Vagina (tissue), 2 donors: ENCODE measurements at regions not wholly inside any gene's neighbourhood (a gene's known extent, or its start where the extent isn't known, plus 50 kb on each side); places are given as distances from the start of the nearest gene placed in this dataset.
"Not testable (repeated sequence)": the region's sequence is repeated elsewhere in the genome, so short reads cannot be mapped to it uniquely, and the experiment has no call there.

ENCODE experiments used
- CTCF ChIP-seq, 3 experiments: fragments of 450-650 bp in 2 of 3; fragments of 200-600 bp in 1 of 3; sonication (generic) in 1 of 3; IDR thresholded peaks; one replicate each; pipeline ENCODE4 v1.5.1; 2017 to 2019; ENCODE audit warnings: antibody characterized with exemption in 3 of 3, mild to moderate bottlenecking in 2 of 3, moderate library complexity in 2 of 3
- POLR2A ChIP-seq, 2 donors: fragments of 450-650 bp; IDR thresholded peaks; one replicate each; pipeline ENCODE4 v1.6.1; 2017; ENCODE audit warnings: antibody characterized with exemption in 2 of 2, mild to moderate bottlenecking in 2 of 2, moderate library complexity in 2 of 2
- POLR2AphosphoS5 ChIP-seq, 2 donors: sonication (generic); formaldehyde crosslinking; IDR thresholded peaks; one replicate each; pipeline ENCODE4 v1.9.0; 2017; ENCODE audit warnings: antibody characterized with exemption in 2 of 2, mild to moderate bottlenecking in 2 of 2, low read depth in 1 of 2; ENCODE audit not compliant: insufficient read depth in 1 of 2

DNA sequence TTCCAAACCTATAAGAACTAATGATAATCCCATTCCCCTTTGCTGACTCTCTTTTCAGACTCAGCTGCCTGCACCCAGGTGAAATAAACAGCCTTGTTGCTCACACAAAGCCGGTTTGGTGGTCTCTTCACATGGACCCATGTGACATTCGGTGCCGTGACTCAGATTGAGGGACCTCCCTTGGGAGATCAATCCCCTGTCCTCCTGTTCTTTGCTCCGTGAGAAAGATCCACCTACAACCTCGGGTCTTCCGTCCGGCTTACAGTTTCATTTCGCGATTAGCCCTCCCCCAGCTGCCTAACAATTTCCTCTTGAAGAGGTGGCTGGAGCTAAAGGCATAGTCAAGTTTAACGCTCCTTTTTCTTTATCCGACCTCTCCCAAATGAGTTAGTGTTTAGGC lies 1324.0 kb downstream of the XPNPEP1 start:
- not testable (repeated sequence) for TF ChIP-seq CTCF (IDR thresholded peaks at IDR 0.05); POLR2A (IDR thresholded peaks at IDR 0.05); POLR2AphosphoS5 (IDR thresholded peaks at IDR 0.05; ENCODE audit: insufficient read depth in 1 of 2, low read depth in 1 of 2)
